K562 (cell line): ENCODE measurements at regions not wholly inside any gene's neighbourhood (a gene's known extent, or its start where the extent isn't known, plus 50 kb on each side); places are given as distances from the start of the nearest gene placed in this dataset.
A peak's percentile ranks its signal among the peaks of the same experiment; 100 is the strongest.

Experiments used
- ATAC-seq: fragments of 200-7000 bp; cut with Tn5 transposase; 3 replicates; pipeline ENCODE4 v1.9.1; 2020; ENCODE audit warnings: moderate library complexity
- BruUV-seq: library from RNA; stranded (reverse); fragments of 400-500 nt; replicated peaks from 2 replicates; lab custom pipeline; 2021; lab: Mats Ljungman, UMichigan
- CTCF ChIA-PET: fragments of 300-600 bp; formaldehyde crosslinking; extraction: SDS; loops from one replicate; lab custom pipeline; 2021; ENCODE audit warnings: low intra/inter-chr PET ratio; lab: Yijun Ruan, JAX
- POLR2A ChIA-PET: fragments of 300-600, 350-650 bp; sonication (Branson Sonifier 250); formaldehyde crosslinking; extraction: SDS; loops from one replicate; lab custom pipeline; 2021; ENCODE audit warnings: antibody characterized with exemption, inconsistent platforms; lab: Yijun Ruan, JAX
- DNase-seq, 4 experiments: peaks; one replicate each; pipeline versions ENCODE4 v3.0.0 to v3.0.0-alpha.2; 2011 to 2018; ENCODE audit warnings: low spot score in 3 of 4, mixed read lengths in 3 of 4; ENCODE audit errors: extremely low read depth in 1 of 4
- FAIRE-seq: peaks from 2 replicates; lab custom pipeline; 2011; peaks lifted over from hg19 to GRCh38; lab: Jason Lieb, UNC
- H2AFZ ChIP-seq: 2 replicates; pipeline ENCODE4 v1.6.0; 2011; ENCODE audit warnings: low read depth, low read length, control low read depth, inconsistent platforms
- H3K27ac ChIP-seq: fragments of 200-600 bp; 3 replicates; pipeline ENCODE4 v1.8.0; 2011; ENCODE audit warnings: low read depth, mild to moderate bottlenecking, control low read depth, inconsistent platforms, low read length, moderate library complexity, mixed read lengths; ENCODE audit errors: extremely low read depth
- H3K27me3 ChIP-seq, 2 experiments: fragments of 300-600 bp in 1 of 2; 2 replicates in 1 of 2; 3 replicates in 1 of 2; pipeline versions ENCODE4 v1.6.0 to v1.8.0; 2011; ENCODE audit warnings: inconsistent platforms in 2 of 2, low read length in 2 of 2, mild to moderate bottlenecking in 1 of 2, mixed read lengths in 1 of 2, moderate library complexity in 1 of 2; ENCODE audit not compliant: control insufficient read depth in 2 of 2, insufficient read depth in 2 of 2
- H3K36me3 ChIP-seq: fragments of 300-600 bp; 3 replicates; pipeline ENCODE4 v1.8.0; 2011; ENCODE audit warnings: mild to moderate bottlenecking, low read length, inconsistent platforms; ENCODE audit not compliant: control insufficient read depth, insufficient read depth
- H3K4me1 ChIP-seq, 2 experiments: fragments of 200-600 bp in 1 of 2; replicated peaks in 1 of 2; 2 replicates in 1 of 2; 3 replicates in 1 of 2; pipeline versions ENCODE4 v1.5.1 to v1.8.0; 2011; ENCODE audit warnings: inconsistent platforms in 2 of 2, low read length in 2 of 2, mild to moderate bottlenecking in 1 of 2, mixed read lengths in 1 of 2, moderate library complexity in 1 of 2; ENCODE audit not compliant: control insufficient read depth in 2 of 2, insufficient read depth in 2 of 2
- H3K4me2 ChIP-seq: 2 replicates; pipeline ENCODE4 v1.6.1; 2011; ENCODE audit warnings: low read length, control low read depth, inconsistent platforms, mixed read lengths; ENCODE audit not compliant: insufficient read depth
- H3K4me3 ChIP-seq: fragments of 200-600 bp; sonication (generic), shearing (Covaris generic); 2 replicates; pipeline ENCODE4 v1.5.1; 2016; ENCODE audit warnings: control low read depth, inconsistent platforms
- H3K79me2 ChIP-seq: fragments of 200-600 bp; 3 replicates; pipeline ENCODE4 v1.8.0; 2011; ENCODE audit warnings: low read length, inconsistent platforms; ENCODE audit not compliant: control insufficient read depth, insufficient read depth
- H3K9ac ChIP-seq, 2 experiments: 2 replicates each; pipeline versions ENCODE4 v1.6.0 to v1.6.1; 2011; ENCODE audit warnings: low read depth in 2 of 2, low read length in 2 of 2, control low read depth in 1 of 2, inconsistent platforms in 1 of 2, mild to moderate bottlenecking in 1 of 2, mixed read lengths in 1 of 2; ENCODE audit not compliant: insufficient read depth in 1 of 2
- H3K9me1 ChIP-seq: one replicate; pipeline ENCODE4 v1.6.0; 2011; ENCODE audit warnings: inconsistent platforms, mild to moderate bottlenecking, low read length, moderate library complexity; ENCODE audit not compliant: control insufficient read depth, insufficient read depth
- H3K9me3 ChIP-seq: replicated peaks from 2 replicates; pipeline ENCODE4 v1.5.1; 2011; ENCODE audit warnings: low read depth, low read length, inconsistent platforms; ENCODE audit not compliant: control insufficient read depth, insufficient read depth
- H4K20me1 ChIP-seq: replicated peaks from 2 replicates; pipeline ENCODE4 v1.6.1; 2011; ENCODE audit warnings: low read length, inconsistent platforms, mixed read lengths; ENCODE audit not compliant: control insufficient read depth, insufficient read depth
- BDP1 ChIP-seq: IDR thresholded peaks from 3 replicates; pipeline ENCODE4 v1.6.1; 2011; ENCODE audit not compliant: insufficient read length, insufficient read depth
- C11orf30 ChIP-seq: fragments of 450-650 bp; IDR thresholded peaks from 2 replicates; pipeline ENCODE4 v1.6.1; 2016; ENCODE audit warnings: low read depth, mild to moderate bottlenecking
- CEBPB ChIP-seq: fragments of 450-650 bp; IDR thresholded peaks from 2 replicates; pipeline ENCODE4 v1.6.1; 2016; ENCODE audit warnings: missing genetic modification characterization, missing compliant biosample characterization
- CEBPG ChIP-seq, 3 experiments: fragments of 200-800 bp in 1 of 3; sonication (Bioruptor generic) in 1 of 3; sonication (generic) in 1 of 3; formaldehyde crosslinking in 1 of 3; IDR thresholded peaks in 2 of 3; conservative IDR thresholded peaks in 1 of 3; 2 replicates each; pipeline versions ENCODE4 v1.6.1 to v1.8.0; 2016 to 2022; ENCODE audit warnings: missing compliant biosample characterization in 2 of 3, missing genetic modification characterization in 2 of 3, mild to moderate bottlenecking in 1 of 3, missing genetic modification reagents in 1 of 3
- GTF2B ChIP-seq: IDR thresholded peaks from 2 replicates; pipeline ENCODE4 v1.6.1; 2011; ENCODE audit not compliant: insufficient read length; ENCODE audit errors: extremely low read depth
- HNRNPUL1 ChIP-seq: fragments of 200-400 bp; formaldehyde crosslinking; IDR thresholded peaks from 2 replicates; pipeline ENCODE4 v1.6.1; 2017; ENCODE audit warnings: low read length
- KAT2B ChIP-seq: IDR thresholded peaks from one replicate; pipeline ENCODE4 v1.6.1; 2012; ENCODE audit warnings: low read depth, mild to moderate bottlenecking, control low read depth, inconsistent platforms, low read length, moderate library complexity
- NCOA2 ChIP-seq, 2 experiments: fragments of 450-650 bp; IDR thresholded peaks; 2 replicates each; pipeline ENCODE4 v1.6.1; 2018; ENCODE audit warnings: mild to moderate bottlenecking in 2 of 2, moderate library complexity in 1 of 2; ENCODE audit not compliant: partially characterized antibody in 2 of 2
- ZBTB34 ChIP-seq: fragments of 250-450 bp; sonication (Bioruptor Pico); IDR thresholded peaks from 2 replicates; pipeline ENCODE4 v1.8.0; 2021; ENCODE audit warnings: mild to moderate bottlenecking, moderate library complexity
- ZKSCAN1 ChIP-seq: fragments of 150-350 bp; IDR thresholded peaks from 2 replicates; pipeline ENCODE4 v1.6.1; 2016; ENCODE audit warnings: low read depth, low read length
- WGBS: fragments of 100-300 bp; shearing (Covaris generic); methylation state at CpG from one replicate; pipeline ENCODE4 v1.1.6; 2016; ENCODE audit warnings: low coverage, mixed read lengths; ENCODE audit not compliant: insufficient coverage; ENCODE audit errors: missing lambda C conversion rate; 5-methylcytosine and 5-hydroxymethylcytosine counted together
- in situ Hi-C: fragments of 300-500 bp; cut with MboI; formaldehyde crosslinking; loops from 4 replicates; pipeline ENCODE4 v1.15.0; 2018; ENCODE audit warnings: inconsistent platforms, mixed read lengths
- intact Hi-C: fragments of 100-400 bp; cut with micrococcal nuclease; formaldehyde crosslinking; loops from 2 replicates; pipeline ENCODE4 v1.14.2; 2022
- TF ChIP-seq, protein P1 (sequence below), 2 experiments: fragments of 450-650 bp; IDR thresholded peaks; 2 replicates each; pipeline ENCODE4 v1.6.1; 2018; ENCODE audit warnings: mild to moderate bottlenecking in 2 of 2, low read depth in 1 of 2; ENCODE audit not compliant: partially characterized antibody in 2 of 2

- Histone ChIP-seq H3K27ac (no peak overlapping the region), H3K9me1 (no peaks in the 10 kb centered on the region), H2AFZ (no peak overlapping the region), H3K79me2 (peaks cover 30% of the 10 kb centered on the region), H3K27me3 (no peaks in the 10 kb centered on the region), H4K20me1 (no peaks in the 10 kb centered on the region), H3K9me3 (no peaks in the 10 kb centered on the region), H3K36me3 (no peaks in the 10 kb centered on the region), H3K4me3 (no peak overlapping the region), H3K4me2 (no peak overlapping the region)
- ATAC-seq = no peak
- POLR2A ChIA-PET = interaction anchor here (0.5 kb wide), 1 partner anchor 16 kb away, joined by 3 read pairs; no protein-coding TSS in a partner anchor
- WGBS = 0% methylated on average over 1 of the region's 1 CpG
- no TSS peak for BruUV-seq
- intact Hi-C loops (no loop called here), in situ Hi-C loops (no loop called here)
- CTCF ChIA-PET = no interaction called here
- TF ChIP-seq C11orf30 (no peak), ZKSCAN1 (no peak), CEBPB (tag) (peak; percentile 35; the same call in 1 of the 2 replicates), ZBTB34 (CRISPR knock-in tag) (no peak), HNRNPUL1 (no peak), BDP1 (no peak), GTF2B (no peak), KAT2B (no peak), CEBPG (CRISPR knock-in tag; IDR thresholded peaks at IDR 0.05) (no peak), CEBPG (tag; conservative IDR thresholded peaks at IDR 0.05 in 1 of 2, IDR thresholded peaks at IDR 0.05 in 1 of 2) (peak in 1 of 2 experiments; percentile 57; a peak in 1 of 4 replicates), NCOA2 (IDR thresholded peaks at IDR 0.05; ENCODE audit: partially characterized antibody in 2 of 2) (no peak)
- TF ChIP-seq, protein P1, sequence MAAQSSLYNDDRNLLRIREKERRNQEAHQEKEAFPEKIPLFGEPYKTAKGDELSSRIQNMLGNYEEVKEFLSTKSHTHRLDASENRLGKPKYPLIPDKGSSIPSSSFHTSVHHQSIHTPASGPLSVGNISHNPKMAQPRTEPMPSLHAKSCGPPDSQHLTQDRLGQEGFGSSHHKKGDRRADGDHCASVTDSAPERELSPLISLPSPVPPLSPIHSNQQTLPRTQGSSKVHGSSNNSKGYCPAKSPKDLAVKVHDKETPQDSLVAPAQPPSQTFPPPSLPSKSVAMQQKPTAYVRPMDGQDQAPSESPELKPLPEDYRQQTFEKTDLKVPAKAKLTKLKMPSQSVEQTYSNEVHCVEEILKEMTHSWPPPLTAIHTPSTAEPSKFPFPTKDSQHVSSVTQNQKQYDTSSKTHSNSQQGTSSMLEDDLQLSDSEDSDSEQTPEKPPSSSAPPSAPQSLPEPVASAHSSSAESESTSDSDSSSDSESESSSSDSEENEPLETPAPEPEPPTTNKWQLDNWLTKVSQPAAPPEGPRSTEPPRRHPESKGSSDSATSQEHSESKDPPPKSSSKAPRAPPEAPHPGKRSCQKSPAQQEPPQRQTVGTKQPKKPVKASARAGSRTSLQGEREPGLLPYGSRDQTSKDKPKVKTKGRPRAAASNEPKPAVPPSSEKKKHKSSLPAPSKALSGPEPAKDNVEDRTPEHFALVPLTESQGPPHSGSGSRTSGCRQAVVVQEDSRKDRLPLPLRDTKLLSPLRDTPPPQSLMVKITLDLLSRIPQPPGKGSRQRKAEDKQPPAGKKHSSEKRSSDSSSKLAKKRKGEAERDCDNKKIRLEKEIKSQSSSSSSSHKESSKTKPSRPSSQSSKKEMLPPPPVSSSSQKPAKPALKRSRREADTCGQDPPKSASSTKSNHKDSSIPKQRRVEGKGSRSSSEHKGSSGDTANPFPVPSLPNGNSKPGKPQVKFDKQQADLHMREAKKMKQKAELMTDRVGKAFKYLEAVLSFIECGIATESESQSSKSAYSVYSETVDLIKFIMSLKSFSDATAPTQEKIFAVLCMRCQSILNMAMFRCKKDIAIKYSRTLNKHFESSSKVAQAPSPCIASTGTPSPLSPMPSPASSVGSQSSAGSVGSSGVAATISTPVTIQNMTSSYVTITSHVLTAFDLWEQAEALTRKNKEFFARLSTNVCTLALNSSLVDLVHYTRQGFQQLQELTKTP (IDR thresholded peaks at IDR 0.05; ENCODE audit: low read depth in 1 of 2, partially characterized antibody in 2 of 2) = no peak
- TF ChIP-seq, all 486 proteins: peak for 2
- Histone ChIP-seq H3K9ac (no peak overlapping the region), H3K4me1 (no peaks in the 10 kb centered on the region)
- FAIRE-seq (no peak), DNase-seq (no peak)
Measured at GRCh38 chr4:34035225-34035624, 2209.1 kb downstream of the ARAP2 start.
